ENCODE measurements at regions not wholly inside any gene's neighbourhood (a gene's known extent, or its start where the extent isn't known, plus 50 kb on each side); places are given as distances from the start of the nearest gene placed in this dataset.

GRCh38 chr2:14340703-14341102 is 291.8 kb upstream of the LRATD1 start:
- Histone ChIP-seq H3K79me2 (ENCODE audit: control insufficient read depth, insufficient read depth, low read length) (no peaks in the 10 kb centered on the region), H3K4me3 (no peak overlapping the region), H3K9me1 (ENCODE audit: control insufficient read depth, insufficient read depth, low read length) (no peaks in the 10 kb centered on the region), H2AFZ (ENCODE audit: low read depth, low read length) (no peak overlapping the region), H3K27ac (ENCODE audit: extremely low read depth, low read depth, low read length) (no peak overlapping the region), H3K4me2 (ENCODE audit: insufficient read depth, low read length) (no peak overlapping the region), H3K36me3 (ENCODE audit: control insufficient read depth, insufficient read depth, low read length) (no peaks in the 10 kb centered on the region), H3K4me1 (replicated peaks in 1 of 2; ENCODE audit: control insufficient read depth in 2 of 2, insufficient read depth in 2 of 2, low read length in 2 of 2) (no peaks in the 10 kb centered on the region), H3K9ac (ENCODE audit: insufficient read depth in 1 of 2, low read depth in 2 of 2, low read length in 2 of 2) (no peak overlapping the region), H3K9me3 (replicated peaks; ENCODE audit: control insufficient read depth, insufficient read depth, low read depth, low read length) (no peaks in the 10 kb centered on the region), H3K27me3 (ENCODE audit: control insufficient read depth in 2 of 2, insufficient read depth in 2 of 2, low read length in 2 of 2) (no peaks in the 10 kb centered on the region), H4K20me1 (replicated peaks; ENCODE audit: control insufficient read depth, insufficient read depth, low read length) (no peaks in the 10 kb centered on the region)
- no peak for DNase-seq (ENCODE audit: extremely low read depth in 1 of 4, low spot score in 3 of 4)
- FAIRE-seq = no peak
- ChIA-PET CTCF (ENCODE audit: low intra/inter-chr PET ratio) (no interaction called here), POLR2A (interaction anchor here (0.5 to 0.6 kb wide), 2 partner anchors 434 to 822 kb away, joined by 3 read pairs; no protein-coding TSS in a partner anchor)
- no TSS peak for BruUV-seq (replicated peaks)
- in situ Hi-C loops (cut with MboI) = no loop called here
- no peak for ATAC-seq
- 0% methylated on average over 3 of the region's 3 CpGs for WGBS (ENCODE audit: insufficient coverage, low coverage, missing lambda C conversion rate)
- intact Hi-C loops (cut with micrococcal nuclease) = no loop called here
- TF ChIP-seq FOXA3 (CRISPR knock-in tag; conservative IDR thresholded peaks at IDR 0.05 in 1 of 2, IDR thresholded peaks at IDR 0.05 in 1 of 2) (no peak), SNRNP70 (optimal IDR thresholded peaks at IDR 0.05; ENCODE audit: low read depth, low read length) (no peak), ZNF12 (CRISPR knock-in tag; IDR thresholded peaks at IDR 0.05) (no peak), DDX20 (tag; IDR thresholded peaks at IDR 0.05; ENCODE audit: low read depth) (no peak), ZNF41 (CRISPR knock-in tag; conservative IDR thresholded peaks at IDR 0.05) (no peak), HMGN3 (IDR thresholded peaks at IDR 0.05; ENCODE audit: borderline replicate concordance, extremely low read depth, insufficient read length, low read depth, low read length) (no peak), FOSL1 (tag; conservative IDR thresholded peaks at IDR 0.05) (no peak)
- TF ChIP-seq, protein P1, sequence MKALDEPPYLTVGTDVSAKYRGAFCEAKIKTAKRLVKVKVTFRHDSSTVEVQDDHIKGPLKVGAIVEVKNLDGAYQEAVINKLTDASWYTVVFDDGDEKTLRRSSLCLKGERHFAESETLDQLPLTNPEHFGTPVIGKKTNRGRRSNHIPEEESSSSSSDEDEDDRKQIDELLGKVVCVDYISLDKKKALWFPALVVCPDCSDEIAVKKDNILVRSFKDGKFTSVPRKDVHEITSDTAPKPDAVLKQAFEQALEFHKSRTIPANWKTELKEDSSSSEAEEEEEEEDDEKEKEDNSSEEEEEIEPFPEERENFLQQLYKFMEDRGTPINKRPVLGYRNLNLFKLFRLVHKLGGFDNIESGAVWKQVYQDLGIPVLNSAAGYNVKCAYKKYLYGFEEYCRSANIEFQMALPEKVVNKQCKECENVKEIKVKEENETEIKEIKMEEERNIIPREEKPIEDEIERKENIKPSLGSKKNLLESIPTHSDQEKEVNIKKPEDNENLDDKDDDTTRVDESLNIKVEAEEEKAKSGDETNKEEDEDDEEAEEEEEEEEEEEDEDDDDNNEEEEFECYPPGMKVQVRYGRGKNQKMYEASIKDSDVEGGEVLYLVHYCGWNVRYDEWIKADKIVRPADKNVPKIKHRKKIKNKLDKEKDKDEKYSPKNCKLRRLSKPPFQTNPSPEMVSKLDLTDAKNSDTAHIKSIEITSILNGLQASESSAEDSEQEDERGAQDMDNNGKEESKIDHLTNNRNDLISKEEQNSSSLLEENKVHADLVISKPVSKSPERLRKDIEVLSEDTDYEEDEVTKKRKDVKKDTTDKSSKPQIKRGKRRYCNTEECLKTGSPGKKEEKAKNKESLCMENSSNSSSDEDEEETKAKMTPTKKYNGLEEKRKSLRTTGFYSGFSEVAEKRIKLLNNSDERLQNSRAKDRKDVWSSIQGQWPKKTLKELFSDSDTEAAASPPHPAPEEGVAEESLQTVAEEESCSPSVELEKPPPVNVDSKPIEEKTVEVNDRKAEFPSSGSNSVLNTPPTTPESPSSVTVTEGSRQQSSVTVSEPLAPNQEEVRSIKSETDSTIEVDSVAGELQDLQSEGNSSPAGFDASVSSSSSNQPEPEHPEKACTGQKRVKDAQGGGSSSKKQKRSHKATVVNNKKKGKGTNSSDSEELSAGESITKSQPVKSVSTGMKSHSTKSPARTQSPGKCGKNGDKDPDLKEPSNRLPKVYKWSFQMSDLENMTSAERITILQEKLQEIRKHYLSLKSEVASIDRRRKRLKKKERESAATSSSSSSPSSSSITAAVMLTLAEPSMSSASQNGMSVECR (CRISPR knock-in tag; IDR thresholded peaks at IDR 0.05) = no peak
- TF ChIP-seq, protein P2, sequence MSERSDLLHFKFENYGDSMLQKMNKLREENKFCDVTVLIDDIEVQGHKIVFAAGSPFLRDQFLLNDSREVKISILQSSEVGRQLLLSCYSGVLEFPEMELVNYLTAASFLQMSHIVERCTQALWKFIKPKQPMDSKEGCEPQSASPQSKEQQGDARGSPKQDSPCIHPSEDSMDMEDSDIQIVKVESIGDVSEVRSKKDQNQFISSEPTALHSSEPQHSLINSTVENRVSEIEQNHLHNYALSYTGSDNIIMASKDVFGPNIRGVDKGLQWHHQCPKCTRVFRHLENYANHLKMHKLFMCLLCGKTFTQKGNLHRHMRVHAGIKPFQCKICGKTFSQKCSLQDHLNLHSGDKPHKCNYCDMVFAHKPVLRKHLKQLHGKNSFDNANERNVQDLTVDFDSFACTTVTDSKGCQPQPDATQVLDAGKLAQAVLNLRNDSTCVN (CRISPR knock-in tag; IDR thresholded peaks at IDR 0.05) = no peak
- TF ChIP-seq, protein P3, sequence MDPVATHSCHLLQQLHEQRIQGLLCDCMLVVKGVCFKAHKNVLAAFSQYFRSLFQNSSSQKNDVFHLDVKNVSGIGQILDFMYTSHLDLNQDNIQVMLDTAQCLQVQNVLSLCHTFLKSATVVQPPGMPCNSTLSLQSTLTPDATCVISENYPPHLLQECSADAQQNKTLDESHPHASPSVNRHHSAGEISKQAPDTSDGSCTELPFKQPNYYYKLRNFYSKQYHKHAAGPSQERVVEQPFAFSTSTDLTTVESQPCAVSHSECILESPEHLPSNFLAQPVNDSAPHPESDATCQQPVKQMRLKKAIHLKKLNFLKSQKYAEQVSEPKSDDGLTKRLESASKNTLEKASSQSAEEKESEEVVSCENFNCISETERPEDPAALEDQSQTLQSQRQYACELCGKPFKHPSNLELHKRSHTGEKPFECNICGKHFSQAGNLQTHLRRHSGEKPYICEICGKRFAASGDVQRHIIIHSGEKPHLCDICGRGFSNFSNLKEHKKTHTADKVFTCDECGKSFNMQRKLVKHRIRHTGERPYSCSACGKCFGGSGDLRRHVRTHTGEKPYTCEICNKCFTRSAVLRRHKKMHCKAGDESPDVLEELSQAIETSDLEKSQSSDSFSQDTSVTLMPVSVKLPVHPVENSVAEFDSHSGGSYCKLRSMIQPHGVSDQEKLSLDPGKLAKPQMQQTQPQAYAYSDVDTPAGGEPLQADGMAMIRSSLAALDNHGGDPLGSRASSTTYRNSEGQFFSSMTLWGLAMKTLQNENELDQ (CRISPR knock-in tag; IDR thresholded peaks at IDR 0.05; ENCODE audit: borderline replicate concordance) = no peak
